AG04449 (cell line): ENCODE measurements at regions not wholly inside any gene's neighbourhood (a gene's known extent, or its start where the extent isn't known, plus 50 kb on each side); places are given as distances from the start of the nearest gene placed in this dataset.

Experiments
- CTCF ChIA-PET: fragments of 350-600 bp; formaldehyde crosslinking; extraction: SDS; loops from one replicate; lab custom pipeline; 2021; ENCODE audit warnings: antibody characterized with exemption; lab: Yijun Ruan, JAX
- POLR2A ChIA-PET: fragments of 400-600, 350-600 bp; formaldehyde crosslinking; extraction: SDS; loops from one replicate; lab custom pipeline; 2020; ENCODE audit warnings: antibody characterized with exemption, inconsistent platforms; lab: Yijun Ruan, JAX
- DNase-seq: peaks from one replicate; pipeline ENCODE4 v3.0.0-alpha.2; 2010; ENCODE audit warnings: low read depth, low spot score
- H3K4me3 ChIP-seq: 2 replicates; pipeline ENCODE4 v1.5.1; 2011; ENCODE audit warnings: low read depth, mild to moderate bottlenecking, control low read depth, low read length
- TF ChIP-seq, protein P1 (sequence below): IDR thresholded peaks from one replicate; pipeline ENCODE4 v1.5.1; 2011; ENCODE audit warnings: mild to moderate bottlenecking, moderate library complexity, low read length, control low read depth, inconsistent platforms; ENCODE audit not compliant: insufficient read depth; ENCODE audit errors: missing control alignments

DNA sequence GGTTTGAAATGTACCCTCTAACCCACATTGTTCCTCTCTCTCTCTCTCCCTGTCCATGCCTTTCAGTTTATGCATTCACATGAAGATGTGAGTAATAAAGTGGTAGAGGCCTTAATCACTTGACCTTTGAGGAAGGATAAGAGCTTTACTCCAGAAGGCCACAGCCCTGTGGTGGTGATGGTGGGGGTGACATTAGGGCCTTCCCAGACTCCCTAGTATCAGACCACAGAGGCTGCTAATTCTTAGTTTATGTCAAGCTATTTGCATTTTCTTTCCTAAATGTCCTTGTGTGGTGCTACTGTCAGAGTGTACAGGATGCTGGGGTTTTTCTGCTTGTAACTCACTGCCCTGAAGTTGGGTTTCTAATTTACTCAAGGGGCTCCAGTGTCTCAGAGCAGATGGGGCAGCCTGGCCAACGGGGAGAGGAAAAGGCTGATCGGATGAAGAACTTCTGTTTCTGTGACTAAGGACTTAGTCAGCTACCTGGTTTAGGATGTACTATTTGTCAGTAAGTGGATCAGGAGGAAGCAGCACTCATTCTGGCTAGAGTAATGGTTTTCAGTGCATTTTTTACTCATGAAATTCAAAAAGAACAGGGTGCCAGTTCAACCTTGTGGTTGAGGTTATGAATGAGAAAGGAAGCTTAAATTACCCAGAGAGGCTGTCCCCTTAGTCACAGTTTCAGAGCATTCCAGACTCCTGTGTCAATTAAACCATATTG lies 509.6 kb upstream of the DIPK2B start:
- CTCF ChIA-PET, result interaction anchor here (0.8 to 1.5 kb wide), 3 partner anchors 34 to 699 kb away, joined by 3 to 4 read pairs (median 3); no protein-coding TSS in a partner anchor
- POLR2A ChIA-PET, result interaction anchor here (0.7 to 2.5 kb wide), 22 partner anchors 11 to 387 kb away, joined by 3 to 27 read pairs (median 4); no protein-coding TSS in a partner anchor
- peak; percentile 79 for DNase-seq
- no peak overlapping the region for H3K4me3 ChIP-seq
- TF ChIP-seq, protein P1, sequence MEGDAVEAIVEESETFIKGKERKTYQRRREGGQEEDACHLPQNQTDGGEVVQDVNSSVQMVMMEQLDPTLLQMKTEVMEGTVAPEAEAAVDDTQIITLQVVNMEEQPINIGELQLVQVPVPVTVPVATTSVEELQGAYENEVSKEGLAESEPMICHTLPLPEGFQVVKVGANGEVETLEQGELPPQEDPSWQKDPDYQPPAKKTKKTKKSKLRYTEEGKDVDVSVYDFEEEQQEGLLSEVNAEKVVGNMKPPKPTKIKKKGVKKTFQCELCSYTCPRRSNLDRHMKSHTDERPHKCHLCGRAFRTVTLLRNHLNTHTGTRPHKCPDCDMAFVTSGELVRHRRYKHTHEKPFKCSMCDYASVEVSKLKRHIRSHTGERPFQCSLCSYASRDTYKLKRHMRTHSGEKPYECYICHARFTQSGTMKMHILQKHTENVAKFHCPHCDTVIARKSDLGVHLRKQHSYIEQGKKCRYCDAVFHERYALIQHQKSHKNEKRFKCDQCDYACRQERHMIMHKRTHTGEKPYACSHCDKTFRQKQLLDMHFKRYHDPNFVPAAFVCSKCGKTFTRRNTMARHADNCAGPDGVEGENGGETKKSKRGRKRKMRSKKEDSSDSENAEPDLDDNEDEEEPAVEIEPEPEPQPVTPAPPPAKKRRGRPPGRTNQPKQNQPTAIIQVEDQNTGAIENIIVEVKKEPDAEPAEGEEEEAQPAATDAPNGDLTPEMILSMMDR, result no peak

DNA sequence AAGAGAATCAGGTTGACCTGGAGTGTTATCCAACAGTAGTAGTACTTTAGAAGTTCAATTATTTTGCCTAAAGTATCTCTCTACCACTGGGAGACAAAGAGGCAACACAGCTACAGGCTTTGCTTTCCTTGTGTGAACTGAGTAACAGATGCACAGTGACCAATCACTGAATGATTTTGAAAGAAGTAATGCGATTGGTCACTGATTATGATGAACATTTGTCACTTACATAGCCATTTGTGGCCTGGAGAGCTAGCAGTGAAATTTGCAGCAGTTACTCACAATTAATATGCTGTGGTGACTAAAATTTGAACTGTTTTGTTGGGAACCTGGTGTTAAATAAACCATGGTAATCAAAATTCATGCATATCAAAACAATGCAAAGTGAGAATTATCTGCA lies 508.7 kb upstream of the DIPK2B start:
- no peak for DNase-seq
- ChIA-PET POLR2A (interaction anchor here (0.9 to 2.5 kb wide), 12 partner anchors 10 to 230 kb away, joined by 3 to 27 read pairs (median 15); no protein-coding TSS in a partner anchor), CTCF (interaction anchor here (1.2 to 1.5 kb wide), 2 partner anchors 35 to 700 kb away, joined by 3 to 4 read pairs; no protein-coding TSS in a partner anchor)
- TF ChIP-seq, protein P1, result no peak
- no peak overlapping the region for H3K4me3 ChIP-seq

DNA sequence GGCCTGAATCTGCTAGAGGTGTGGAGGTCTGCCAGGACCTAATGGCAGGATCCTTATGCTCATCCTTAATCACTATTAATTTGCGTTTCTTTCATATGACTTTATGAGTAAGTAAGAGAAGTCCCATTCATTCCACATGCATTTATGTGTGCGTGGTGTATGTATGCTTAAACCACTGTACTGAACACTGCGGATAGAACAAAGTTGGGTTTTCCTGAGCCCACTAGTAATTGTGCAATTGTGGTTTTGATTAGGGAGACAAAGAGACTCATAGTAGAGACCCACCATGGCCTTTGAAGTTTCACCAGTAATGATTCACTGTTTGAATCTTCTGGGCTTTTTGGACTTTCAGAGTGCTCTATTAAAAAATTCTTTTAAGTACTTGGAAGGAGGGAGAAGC lies 498.5 kb upstream of the DIPK2B start:
- ChIA-PET POLR2A (interaction anchor here (1.0 to 2.8 kb wide), 2 partner anchors 11 kb away, joined by 4 to 16 read pairs; no protein-coding TSS in a partner anchor), CTCF (no interaction called here)
- TF ChIP-seq, protein P1, result no peak
- DNase-seq, result no peak
- H3K4me3 ChIP-seq, result no peak overlapping the region

DNA sequence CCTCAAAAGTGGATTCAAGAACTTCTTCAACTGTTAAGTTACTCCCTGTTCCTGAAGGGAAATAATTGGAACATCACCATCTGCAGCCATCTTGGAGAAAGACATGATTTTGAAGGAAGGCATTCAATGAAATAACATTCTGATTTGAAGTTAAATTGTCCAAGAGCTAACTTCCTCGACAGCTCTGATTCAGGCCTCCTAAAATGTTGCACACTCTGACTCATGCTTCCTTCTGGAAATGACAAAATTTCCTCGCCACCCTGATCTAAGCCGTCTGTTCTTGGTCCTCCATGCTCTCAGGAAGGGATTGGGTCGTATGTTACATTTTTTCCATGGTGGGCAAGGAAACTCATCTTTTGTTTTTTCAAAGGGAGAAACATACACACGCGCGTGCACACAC lies 496.9 kb upstream of the DIPK2B start:
- no peak for DNase-seq
- TF ChIP-seq, protein P1, result no peak
- no peak overlapping the region for H3K4me3 ChIP-seq
- ChIA-PET CTCF (no interaction called here), POLR2A (interaction anchor here (0.7 to 2.8 kb wide), 5 partner anchors 13 to 180 kb away, joined by 4 to 16 read pairs (median 6); no protein-coding TSS in a partner anchor)

DNA sequence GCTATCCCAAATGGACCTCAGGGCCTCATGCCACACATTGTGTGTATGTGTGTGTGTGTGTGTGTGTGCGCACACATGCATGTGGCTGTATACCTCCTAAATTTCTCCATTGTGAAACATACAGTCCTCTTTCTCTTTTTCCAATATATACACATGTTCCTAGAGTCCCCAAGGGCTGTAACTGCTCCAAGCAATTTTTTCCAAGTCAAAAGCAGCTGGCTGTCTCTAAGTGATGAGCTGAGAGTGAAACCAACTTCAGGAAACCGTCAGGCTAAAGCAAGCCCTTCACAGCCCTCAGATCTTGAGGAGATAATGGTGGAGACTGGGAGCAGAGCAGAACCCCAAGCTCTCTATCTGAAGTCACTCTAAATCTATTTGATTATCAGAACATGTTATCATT lies 496.1 kb upstream of the DIPK2B start:
- ChIA-PET CTCF (interaction anchor here (1.0 kb wide), 1 partner anchor 11 kb away, joined by 3 read pairs; no protein-coding TSS in a partner anchor), POLR2A (interaction anchor here (2.8 kb wide), 1 partner anchor 14 kb away, joined by 16 read pairs; no protein-coding TSS in a partner anchor)
- DNase-seq, result no peak
- H3K4me3 ChIP-seq, result no peak overlapping the region
- TF ChIP-seq, protein P1, result no peak

DNA sequence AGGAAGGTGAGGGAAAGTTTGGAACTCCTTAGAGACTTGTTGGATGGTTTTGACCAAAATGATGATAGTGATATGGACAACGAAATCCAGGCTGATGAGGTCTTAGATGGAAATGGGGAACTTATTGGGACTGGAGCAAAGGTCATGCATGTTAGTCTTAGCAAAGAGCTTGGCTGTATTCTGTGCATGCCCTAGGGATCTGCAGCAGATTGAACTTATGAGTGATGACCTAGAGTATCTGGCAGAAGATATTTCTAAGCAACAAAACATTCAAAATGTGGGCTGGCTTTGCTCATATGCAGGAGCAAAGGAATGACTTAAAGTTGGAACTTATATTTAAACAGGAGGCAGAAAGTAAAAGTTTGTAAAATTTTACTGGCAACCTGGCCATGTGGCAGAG lies 489.3 kb upstream of the DIPK2B start:
- DNase-seq, result no peak
- TF ChIP-seq, protein P1, result no peak
- H3K4me3 ChIP-seq, result no peak overlapping the region
- ChIA-PET POLR2A (no interaction called here), CTCF (no interaction called here)
